OCI-LY1 (cell line): ENCODE measurements at regions not wholly inside any gene's neighbourhood (a gene's known extent, or its start where the extent isn't known, plus 50 kb on each side); places are given as distances from the start of the nearest gene placed in this dataset.

Experiments
- H2AFZ ChIP-seq: fragments of 200-600 bp; sonication (generic), shearing (Covaris generic); 2 replicates; pipeline ENCODE4 v1.6.0; 2014; ENCODE audit warnings: antibody characterized with exemption, mild to moderate bottlenecking, low read length
- H3F3A ChIP-seq: fragments of 200-600 bp; sonication (generic), shearing (Covaris generic); 2 replicates; pipeline ENCODE4 v1.6.0; 2014; ENCODE audit warnings: mild to moderate bottlenecking, antibody characterized with exemption, low read length, moderate library complexity; ENCODE audit not compliant: insufficient read depth
- H3K27ac ChIP-seq: fragments of 200-600 bp; sonication (generic); 2 replicates; pipeline ENCODE4 v1.5.1; 2014; ENCODE audit warnings: low read length, mixed run types, mild to moderate bottlenecking, low read depth; ENCODE audit not compliant: poor library complexity, severe bottlenecking
- H3K27me3 ChIP-seq: fragments of 200-600 bp; sonication (generic); 2 replicates; pipeline ENCODE4 v1.6.0; 2014; ENCODE audit warnings: antibody characterized with exemption, mild to moderate bottlenecking, low read length, moderate library complexity; ENCODE audit not compliant: insufficient read depth
- H3K36me3 ChIP-seq: fragments of 200-600 bp; sonication (generic); 2 replicates; pipeline ENCODE4 v1.6.1; 2014; ENCODE audit warnings: mild to moderate bottlenecking, antibody characterized with exemption, low read length, moderate library complexity, mixed read lengths; ENCODE audit not compliant: insufficient read depth
- H3K4me1 ChIP-seq: fragments of 200-600 bp; sonication (generic); 2 replicates; pipeline ENCODE4 v1.5.1; 2014; ENCODE audit warnings: mild to moderate bottlenecking, low read length, moderate library complexity; ENCODE audit not compliant: insufficient read depth, severe bottlenecking
- H3K4me2 ChIP-seq: fragments of 200-600 bp; sonication (generic), shearing (Covaris generic); 2 replicates; pipeline ENCODE4 v1.6.1; 2014; ENCODE audit warnings: low read length
- H3K4me3 ChIP-seq: fragments of 200-600 bp; sonication (generic); 2 replicates; pipeline ENCODE4 v1.5.1; 2014; ENCODE audit warnings: low read length, low read depth, mild to moderate bottlenecking, mixed read lengths; ENCODE audit not compliant: poor library complexity, severe bottlenecking
- H3K79me2 ChIP-seq: fragments of 200-600 bp; shearing (Covaris generic); 2 replicates; pipeline ENCODE4 v1.6.1; 2016; ENCODE audit warnings: mixed run types, low read length, mixed read lengths; ENCODE audit not compliant: insufficient read depth
- H3K9ac ChIP-seq: fragments of 200-600 bp; sonication (generic), shearing (Covaris generic); 2 replicates; pipeline ENCODE4 v1.6.1; 2014; ENCODE audit warnings: mild to moderate bottlenecking, low read length, mixed read lengths
- H3K9me2 ChIP-seq: fragments of 200-600 bp; sonication (generic), shearing (Covaris generic); 2 replicates; pipeline ENCODE4 v1.6.1; 2014; ENCODE audit warnings: low read depth, mild to moderate bottlenecking, low read length, mixed read lengths
- H3K9me3 ChIP-seq: fragments of 200-600 bp; shearing (Covaris generic); 2 replicates; pipeline ENCODE4 v1.6.1; 2014; ENCODE audit warnings: low read length, mixed read lengths
- H4K20me1 ChIP-seq: fragments of 200-600 bp; sonication (generic), shearing (Covaris generic); 2 replicates; pipeline ENCODE4 v1.6.0; 2016; ENCODE audit warnings: mild to moderate bottlenecking, low read length; ENCODE audit not compliant: insufficient read depth
- CTCF ChIP-seq: fragments of 200-600 bp; sonication (generic), shearing (Covaris generic); IDR thresholded peaks from 2 replicates; pipeline ENCODE4 v1.5.1; 2017; ENCODE audit warnings: mild to moderate bottlenecking, antibody characterized with exemption, low read length, moderate library complexity, mixed read lengths
- EZH2 ChIP-seq: fragments of 200-600 bp; sonication (generic), shearing (Covaris generic); IDR thresholded peaks from 2 replicates; pipeline ENCODE4 v1.8.0; 2017; ENCODE audit warnings: borderline replicate concordance, mixed run types, mild to moderate bottlenecking, antibody characterized with exemption, low read length, moderate library complexity, mixed read lengths

GRCh38 chr2:195543063-195543462, 114.0 kb upstream of the SLC39A10 start:
- Histone ChIP-seq H3K4me1 (no peaks in the 10 kb centered on the region), H2AFZ (no peak overlapping the region), H3K4me2 (no peak overlapping the region)

GRCh38 chr2:195542067-195542466, 115.0 kb upstream of the SLC39A10 start:
- TF ChIP-seq CTCF (no peak), EZH2 (no peak)
- Histone ChIP-seq H3K9me2 (no peaks in the 10 kb centered on the region), H3K36me3 (no peaks in the 10 kb centered on the region), H3K79me2 (no peaks in the 10 kb centered on the region), H3K4me2 (no peak overlapping the region), H3K4me3 (no peak overlapping the region), H3K9ac (no peak overlapping the region), H4K20me1 (no peaks in the 10 kb centered on the region), H3K27me3 (no peaks in the 10 kb centered on the region), H3K27ac (no peak overlapping the region), H2AFZ (no peak overlapping the region), H3F3A (no peaks in the 10 kb centered on the region), H3K9me3 (no peaks in the 10 kb centered on the region), H3K4me1 (no peaks in the 10 kb centered on the region)

More at GRCh38 chr2:195543063-195543462, 114.0 kb upstream of the SLC39A10 start:
- Histone ChIP-seq H3K36me3 (no peaks in the 10 kb centered on the region), H3K9ac (no peak overlapping the region), H3K27me3 (no peaks in the 10 kb centered on the region), H3K9me3 (no peaks in the 10 kb centered on the region), H4K20me1 (no peaks in the 10 kb centered on the region), H3K4me3 (no peak overlapping the region), H3F3A (no peaks in the 10 kb centered on the region), H3K79me2 (no peaks in the 10 kb centered on the region), H3K9me2 (no peaks in the 10 kb centered on the region), H3K27ac (no peak overlapping the region)
- no peak for TF ChIP-seq EZH2
- TF ChIP-seq CTCF = no peak

GRCh38 chr2:195538937-195539336, 118.1 kb upstream of the SLC39A10 start:
- no peaks in the 10 kb centered on the region for H3K27me3 ChIP-seq
- H3K27ac ChIP-seq = no peak overlapping the region
- no peaks in the 10 kb centered on the region for H3K79me2 ChIP-seq
- H2AFZ ChIP-seq = no peak overlapping the region
- H3K36me3 ChIP-seq = no peaks in the 10 kb centered on the region
- no peak for TF ChIP-seq EZH2
- TF ChIP-seq CTCF = no peak
- H3K9ac ChIP-seq = no peak overlapping the region
- H3F3A ChIP-seq = no peaks in the 10 kb centered on the region
- H3K9me3 ChIP-seq = no peaks in the 10 kb centered on the region
- H3K4me2 ChIP-seq = no peak overlapping the region
- no peaks in the 10 kb centered on the region for H3K9me2 ChIP-seq
- no peak overlapping the region for H3K4me3 ChIP-seq
- H4K20me1 ChIP-seq = no peaks in the 10 kb centered on the region
- H3K4me1 ChIP-seq = no peaks in the 10 kb centered on the region
